Endodermal cell (in vitro differentiated cells): ENCODE measurements at regions not wholly inside any gene's neighbourhood (a gene's known extent, or its start where the extent isn't known, plus 50 kb on each side); places are given as distances from the start of the nearest gene placed in this dataset.

ENCODE experiments used
- DNase-seq: peaks from one replicate; pipeline ENCODE4 v3.0.0-alpha.2; 2017
- H3K27ac ChIP-seq: 2 replicates; pipeline ENCODE4 v1.5.1; 2013; ENCODE audit warnings: mild to moderate bottlenecking, low read depth, low read length, moderate library complexity
- H3K27me3 ChIP-seq: 2 replicates; pipeline ENCODE4 v1.6.1; 2013; ENCODE audit warnings: mild to moderate bottlenecking, low read length, moderate library complexity; ENCODE audit not compliant: insufficient read depth, control insufficient read depth, poor library complexity, severe bottlenecking
- H3K36me3 ChIP-seq: 2 replicates; pipeline ENCODE4 v1.7.0; 2013; ENCODE audit warnings: mild to moderate bottlenecking, low read length, moderate library complexity; ENCODE audit not compliant: control insufficient read depth, insufficient read depth
- H3K4me1 ChIP-seq: one replicate; pipeline ENCODE4 v1.7.0; 2013; ENCODE audit warnings: low read length; ENCODE audit not compliant: control insufficient read depth, insufficient read depth
- H3K4me3 ChIP-seq: 2 replicates; pipeline ENCODE4 v1.5.1; 2013; ENCODE audit warnings: mild to moderate bottlenecking, low read length, moderate library complexity
- H3K9ac ChIP-seq: 2 replicates; pipeline ENCODE4 v1.6.1; 2013; ENCODE audit warnings: mild to moderate bottlenecking, low read length, moderate library complexity; ENCODE audit not compliant: poor library complexity, severe bottlenecking; ENCODE audit errors: extremely low read depth
- H3K9me3 ChIP-seq: 2 replicates; pipeline ENCODE4 v1.6.1; 2013; ENCODE audit warnings: mild to moderate bottlenecking, low read length, moderate library complexity; ENCODE audit not compliant: control insufficient read depth
- H3K27ac Mint-ChIP-seq: 2 replicates; pipeline ENCODE4 v1.8.0; 2020; ENCODE audit warnings: mixed read lengths
- H3K27me3 Mint-ChIP-seq: 2 replicates; pipeline ENCODE4 v1.8.0; 2021; ENCODE audit warnings: mild to moderate bottlenecking, mixed read lengths; ENCODE audit not compliant: insufficient read depth
- H3K36me3 Mint-ChIP-seq: 2 replicates; pipeline ENCODE4 v1.8.0; 2020; ENCODE audit warnings: low read depth, mixed read lengths
- H3K4me1 Mint-ChIP-seq: 2 replicates; pipeline ENCODE4 v1.8.0; 2020; ENCODE audit warnings: mixed read lengths
- H3K4me3 Mint-ChIP-seq: 2 replicates; pipeline ENCODE4 v1.8.0; 2020; ENCODE audit warnings: mild to moderate bottlenecking, moderate library complexity, mixed read lengths
- H3K9me3 Mint-ChIP-seq: 2 replicates; pipeline ENCODE4 v1.8.0; 2020; ENCODE audit warnings: mild to moderate bottlenecking, mixed read lengths
- WGBS, 2 experiments: methylation state at CpG; one replicate each; pipeline versions ENCODE4 v1.1.5 to v1.1.7; 2013; ENCODE audit warnings: missing lambda C conversion rate in 2 of 2, mixed read lengths in 1 of 2; ENCODE audit not compliant: insufficient coverage in 1 of 2, insufficient read length in 1 of 2; 5-methylcytosine and 5-hydroxymethylcytosine counted together
- TF ChIP-seq, protein P1 (sequence below): fragments of 200-600 bp; sonication (generic); conservative IDR thresholded peaks from 2 replicates; pipeline ENCODE4 v1.5.0; 2021; ENCODE audit warnings: antibody characterized with exemption, mild to moderate bottlenecking

- Histone ChIP-seq H3K27ac (no peak overlapping the region), H3K9me3 (peaks cover 31% of the 10 kb centered on the region), H3K4me1 (no peaks in the 10 kb centered on the region), H3K36me3 (no peaks in the 10 kb centered on the region), H3K9ac (no peak overlapping the region), H3K4me3 (no peak overlapping the region), H3K27me3 (no peaks in the 10 kb centered on the region)
- Mint-ChIP-seq H3K9me3 (peaks cover 48% of the 10 kb centered on the region), H3K36me3 (peaks cover 13% of the 10 kb centered on the region), H3K27me3 (peaks cover 2% of the 10 kb centered on the region), H3K27ac (no peak overlapping the region), H3K4me3 (no peak overlapping the region), H3K4me1 (no peaks in the 10 kb centered on the region)
- 59% methylated on average over 3 of the region's 3 CpGs; no CpG with 5 or more reads in 1 of the 2 experiments for WGBS, 2 experiments
- TF ChIP-seq, protein P1, sequence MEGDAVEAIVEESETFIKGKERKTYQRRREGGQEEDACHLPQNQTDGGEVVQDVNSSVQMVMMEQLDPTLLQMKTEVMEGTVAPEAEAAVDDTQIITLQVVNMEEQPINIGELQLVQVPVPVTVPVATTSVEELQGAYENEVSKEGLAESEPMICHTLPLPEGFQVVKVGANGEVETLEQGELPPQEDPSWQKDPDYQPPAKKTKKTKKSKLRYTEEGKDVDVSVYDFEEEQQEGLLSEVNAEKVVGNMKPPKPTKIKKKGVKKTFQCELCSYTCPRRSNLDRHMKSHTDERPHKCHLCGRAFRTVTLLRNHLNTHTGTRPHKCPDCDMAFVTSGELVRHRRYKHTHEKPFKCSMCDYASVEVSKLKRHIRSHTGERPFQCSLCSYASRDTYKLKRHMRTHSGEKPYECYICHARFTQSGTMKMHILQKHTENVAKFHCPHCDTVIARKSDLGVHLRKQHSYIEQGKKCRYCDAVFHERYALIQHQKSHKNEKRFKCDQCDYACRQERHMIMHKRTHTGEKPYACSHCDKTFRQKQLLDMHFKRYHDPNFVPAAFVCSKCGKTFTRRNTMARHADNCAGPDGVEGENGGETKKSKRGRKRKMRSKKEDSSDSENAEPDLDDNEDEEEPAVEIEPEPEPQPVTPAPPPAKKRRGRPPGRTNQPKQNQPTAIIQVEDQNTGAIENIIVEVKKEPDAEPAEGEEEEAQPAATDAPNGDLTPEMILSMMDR = no peak
- no peak for DNase-seq
Measured at GRCh38 chr10:3361640-3362039, 189.1 kb upstream of the PITRM1 start.

- TF ChIP-seq, protein P1 = no peak
- no peaks in the 10 kb centered on the region for H3K4me1 ChIP-seq
- Mint-ChIP-seq H3K4me3 (no peak overlapping the region), H3K27me3 (peaks cover 2% of the 10 kb centered on the region), H3K27ac (no peak overlapping the region), H3K9me3 (peaks cover 38% of the 10 kb centered on the region), H3K36me3 (peaks cover 13% of the 10 kb centered on the region), H3K4me1 (no peaks in the 10 kb centered on the region)
- H3K9me3 ChIP-seq = peaks cover 24% of the 10 kb centered on the region
- no peak for DNase-seq
- no peak overlapping the region for H3K27ac ChIP-seq
- H3K4me3 ChIP-seq = no peak overlapping the region
- no peaks in the 10 kb centered on the region for H3K27me3 ChIP-seq
- H3K9ac ChIP-seq = no peak overlapping the region
- 77% methylated on average over 4 of the region's 4 CpGs; no CpG with 5 or more reads in 1 of the 2 experiments for WGBS, 2 experiments
- no peaks in the 10 kb centered on the region for H3K36me3 ChIP-seq
Measured at GRCh38 chr10:3357737-3358136, 185.2 kb upstream of the PITRM1 start.

DNA sequence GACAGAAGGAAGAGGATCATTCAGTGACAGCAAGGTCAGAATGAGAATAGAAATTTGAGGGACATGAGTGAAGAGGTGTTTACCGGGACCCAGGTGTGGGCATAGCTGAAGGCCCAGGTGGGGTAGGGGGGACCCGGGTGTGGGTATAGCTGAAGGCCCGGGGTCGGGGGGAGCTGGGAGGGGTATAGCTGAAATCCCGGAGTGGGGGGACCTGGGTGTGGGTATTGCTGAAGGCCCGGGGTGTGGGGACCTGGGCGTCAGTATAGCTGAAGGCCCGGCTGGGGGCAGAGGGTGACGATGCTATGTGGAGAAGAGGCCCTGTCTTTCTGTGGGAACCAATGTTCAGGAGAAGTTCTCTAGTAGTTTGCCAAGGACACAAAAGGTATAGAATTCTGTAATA, 183.0 kb upstream of the PITRM1 start:
- Mint-ChIP-seq H3K9me3 (peaks cover 18% of the 10 kb centered on the region), H3K4me3 (no peak overlapping the region), H3K4me1 (no peaks in the 10 kb centered on the region), H3K27me3 (peaks cover 2% of the 10 kb centered on the region), H3K36me3 (peaks cover 7% of the 10 kb centered on the region), H3K27ac (no peak overlapping the region)
- Histone ChIP-seq H3K4me3 (no peak overlapping the region), H3K27me3 (no peaks in the 10 kb centered on the region), H3K9me3 (peaks cover 6% of the 10 kb centered on the region), H3K9ac (no peak overlapping the region), H3K4me1 (no peaks in the 10 kb centered on the region), H3K27ac (no peak overlapping the region), H3K36me3 (no peaks in the 10 kb centered on the region)
- TF ChIP-seq, protein P1 = no peak
- DNase-seq = no peak
- WGBS, 2 experiments = 92 to 100% methylated on average over 5 to 9 of the region's 9 CpGs
